ENCODE measurements at regions not wholly inside any gene's neighbourhood (a gene's known extent, or its start where the extent isn't known, plus 50 kb on each side); places are given as distances from the start of the nearest gene placed in this dataset.

- H3K27ac ChIP-seq, result no peak overlapping the region
- H3K79me2 ChIP-seq, result no peaks in the 10 kb centered on the region
- no peaks in the 10 kb centered on the region for H3K4me1 ChIP-seq (ENCODE audit: insufficient read depth)
- no peaks in the 10 kb centered on the region for H3K36me3 ChIP-seq (replicated peaks; ENCODE audit: insufficient read depth, low read depth)
- no peak overlapping the region for H3K4me2 ChIP-seq
- WGBS (ENCODE audit: low lambda C conversion rate, missing lambda C conversion rate), result 43% methylated on average over 1 of the region's 1 CpG
- H3K27me3 ChIP-seq, result no peaks in the 10 kb centered on the region
- H3K9me3 ChIP-seq (ENCODE audit: low read depth), result no peaks in the 10 kb centered on the region
- no peak overlapping the region for H2AFZ ChIP-seq
- no peaks in the 10 kb centered on the region for H3K9me2 ChIP-seq (replicated peaks; ENCODE audit: insufficient read depth)
- DNase-seq (ENCODE audit: low spot score), result no peak
- H3K4me3 ChIP-seq, result no peak overlapping the region
- H4K20me1 ChIP-seq (ENCODE audit: insufficient read depth, poor library complexity, severe bottlenecking), result no peaks in the 10 kb centered on the region
- TF ChIP-seq EZH2phosphoT487 (IDR thresholded peaks at IDR 0.05; ENCODE audit: low read depth, severe bottlenecking, unreplicated experiment) (no peak), CTCF (IDR thresholded peaks at IDR 0.05; ENCODE audit: poor library complexity) (no peak), EZH2 (IDR thresholded peaks at IDR 0.05; ENCODE audit: borderline replicate concordance) (no peak)
Measured at GRCh38 chr11:112523031-112523430, 262.4 kb upstream of the PLET1 start.

GRCh38 chr11:112523477-112523876 lies 262.8 kb upstream of the PLET1 start:
- Histone ChIP-seq H3K4me3 (no peak overlapping the region), H2AFZ (no peak overlapping the region), H3K36me3 (replicated peaks; ENCODE audit: insufficient read depth, low read depth) (no peaks in the 10 kb centered on the region), H3K27me3 (no peaks in the 10 kb centered on the region), H3K4me2 (no peak overlapping the region), H3K27ac (no peak overlapping the region), H3K79me2 (no peaks in the 10 kb centered on the region), H3K9me3 (ENCODE audit: low read depth) (no peaks in the 10 kb centered on the region), H3K9me2 (replicated peaks; ENCODE audit: insufficient read depth) (no peaks in the 10 kb centered on the region), H4K20me1 (ENCODE audit: insufficient read depth, poor library complexity, severe bottlenecking) (no peaks in the 10 kb centered on the region), H3K4me1 (ENCODE audit: insufficient read depth) (no peaks in the 10 kb centered on the region)
- no peak for TF ChIP-seq CTCF (IDR thresholded peaks at IDR 0.05; ENCODE audit: poor library complexity)
- TF ChIP-seq EZH2 (IDR thresholded peaks at IDR 0.05; ENCODE audit: borderline replicate concordance), result no peak
- no peak for TF ChIP-seq EZH2phosphoT487 (IDR thresholded peaks at IDR 0.05; ENCODE audit: low read depth, severe bottlenecking, unreplicated experiment)
- no peak for DNase-seq (ENCODE audit: low spot score)
- 39% methylated on average over 4 of the region's 4 CpGs for WGBS (ENCODE audit: low lambda C conversion rate, missing lambda C conversion rate)

GRCh38 chr11:112523951-112524350 lies 263.3 kb upstream of the PLET1 start:
- H3K36me3 ChIP-seq (replicated peaks; ENCODE audit: insufficient read depth, low read depth), result no peaks in the 10 kb centered on the region
- H3K9me3 ChIP-seq (ENCODE audit: low read depth), result no peaks in the 10 kb centered on the region
- H3K4me2 ChIP-seq, result no peak overlapping the region
- DNase-seq (ENCODE audit: low spot score), result no peak
- H2AFZ ChIP-seq, result no peak overlapping the region
- 83% methylated on average over 2 of the region's 2 CpGs for WGBS (ENCODE audit: low lambda C conversion rate, missing lambda C conversion rate)
- no peaks in the 10 kb centered on the region for H3K9me2 ChIP-seq (replicated peaks; ENCODE audit: insufficient read depth)
- H3K27ac ChIP-seq, result no peak overlapping the region
- no peaks in the 10 kb centered on the region for H3K27me3 ChIP-seq
- H4K20me1 ChIP-seq (ENCODE audit: insufficient read depth, poor library complexity, severe bottlenecking), result no peaks in the 10 kb centered on the region
- no peaks in the 10 kb centered on the region for H3K4me1 ChIP-seq (ENCODE audit: insufficient read depth)
- no peak for TF ChIP-seq EZH2 (IDR thresholded peaks at IDR 0.05; ENCODE audit: borderline replicate concordance)
- no peak for TF ChIP-seq EZH2phosphoT487 (IDR thresholded peaks at IDR 0.05; ENCODE audit: low read depth, severe bottlenecking, unreplicated experiment)
- TF ChIP-seq CTCF (IDR thresholded peaks at IDR 0.05; ENCODE audit: poor library complexity), result no peak
- no peak overlapping the region for H3K4me3 ChIP-seq
- no peaks in the 10 kb centered on the region for H3K79me2 ChIP-seq

GRCh38 chr11:112524798-112525197 lies 264.1 kb upstream of the PLET1 start:
- Histone ChIP-seq H3K9me2 (replicated peaks; ENCODE audit: insufficient read depth) (no peaks in the 10 kb centered on the region), H3K9me3 (ENCODE audit: low read depth) (no peaks in the 10 kb centered on the region), H4K20me1 (ENCODE audit: insufficient read depth, poor library complexity, severe bottlenecking) (no peaks in the 10 kb centered on the region), H3K79me2 (no peaks in the 10 kb centered on the region), H3K27me3 (no peaks in the 10 kb centered on the region), H3K4me1 (ENCODE audit: insufficient read depth) (no peaks in the 10 kb centered on the region), H3K4me3 (no peak overlapping the region), H3K36me3 (replicated peaks; ENCODE audit: insufficient read depth, low read depth) (no peaks in the 10 kb centered on the region), H3K27ac (no peak overlapping the region), H2AFZ (no peak overlapping the region), H3K4me2 (no peak overlapping the region)
- 79% methylated on average over 4 of the region's 4 CpGs for WGBS (ENCODE audit: low lambda C conversion rate, missing lambda C conversion rate)
- no peak for TF ChIP-seq EZH2 (IDR thresholded peaks at IDR 0.05; ENCODE audit: borderline replicate concordance)
- DNase-seq (ENCODE audit: low spot score), result no peak

Measured in hepatocyte (in vitro differentiated cells).